HG02938 (cell line): ENCODE measurements at regions not wholly inside any gene's neighbourhood (a gene's known extent, or its start where the extent isn't known, plus 50 kb on each side); places are given as distances from the start of the nearest gene placed in this dataset.
"Not testable (repeated sequence)": the region's sequence is repeated elsewhere in the genome, so short reads cannot be mapped to it uniquely, and the experiment has no call there.

Experiments
- ATAC-seq: cut with Tn5 transposase; IDR thresholded peaks from one replicate; pipeline ENCODE4 v1.9.1; 2021; ENCODE audit warnings: mild to moderate bottlenecking, moderate library complexity; ENCODE audit not compliant: unreplicated experiment

- ATAC-seq, result peak; percentile 51
These were observed 218.7 kb downstream of the KCTD12 start for GRCh38 chr13:76667551-76667950.

GRCh38 chr13:76663592-76664335 lies 222.4 kb downstream of the KCTD12 start:
- ATAC-seq, result no peak

GRCh38 chr13:76659074-76659473 lies 227.1 kb downstream of the KCTD12 start:
- ATAC-seq, result not testable (repeated sequence)

DNA sequence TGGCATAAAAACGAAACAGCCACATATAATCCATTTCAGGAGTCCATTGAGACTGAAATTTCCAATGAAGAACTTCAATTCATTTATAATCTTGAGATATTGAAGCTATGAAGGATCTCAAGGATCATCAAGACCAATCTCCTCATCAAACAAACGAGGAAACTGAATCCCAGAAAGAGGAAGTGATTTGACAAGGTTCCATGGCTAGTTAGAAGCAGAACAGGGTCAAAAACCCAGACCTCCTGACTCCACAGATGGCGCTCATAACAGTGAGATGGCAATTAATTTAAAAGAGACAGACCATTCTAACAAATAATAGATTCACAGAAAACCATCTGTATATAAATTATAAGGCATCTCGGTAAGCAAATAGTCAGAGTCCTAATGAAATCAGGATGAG lies 229.7 kb downstream of the KCTD12 start:
- no peak for ATAC-seq

GRCh38 chr13:76656056-76656455 lies 230.1 kb downstream of the KCTD12 start:
- no peak for ATAC-seq

DNA sequence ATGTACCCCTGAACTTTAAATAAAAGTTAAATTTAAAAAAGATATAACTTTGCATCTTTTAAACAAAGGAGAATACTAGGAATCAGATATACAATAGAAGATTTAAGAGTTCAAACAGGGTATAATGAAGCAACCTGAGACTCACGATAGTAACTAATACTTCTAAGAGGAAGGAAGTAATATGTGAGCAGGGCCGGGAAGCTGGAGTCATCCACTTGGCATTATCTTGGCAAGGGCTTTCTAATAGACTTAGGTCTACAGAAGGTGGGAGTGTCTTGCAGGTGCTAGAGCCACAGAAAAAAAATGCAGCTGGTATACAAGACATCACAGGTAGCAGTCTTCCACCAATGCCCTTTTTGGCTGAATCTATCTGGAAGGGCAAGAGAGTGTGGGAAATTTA lies 231.9 kb downstream of the KCTD12 start:
- no peak for ATAC-seq

DNA sequence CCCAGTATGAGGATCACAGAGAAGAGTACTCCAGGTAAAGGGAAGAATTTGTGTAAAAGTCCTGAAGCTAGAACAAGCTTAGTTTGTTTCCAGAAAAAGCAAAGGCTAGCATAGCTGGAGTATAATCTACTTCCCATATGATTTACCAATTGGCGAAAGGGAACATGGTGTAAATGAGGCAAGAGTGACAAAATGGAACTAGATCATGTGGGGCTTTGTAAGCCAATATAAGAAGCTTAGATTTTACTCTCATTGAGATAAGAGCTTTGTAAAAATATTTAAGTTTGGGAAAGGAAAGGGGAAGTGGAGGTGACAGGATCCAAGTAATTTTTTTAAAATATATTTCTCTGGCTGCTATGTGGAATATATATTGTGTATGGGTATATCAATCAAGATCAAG lies 234.9 kb downstream of the KCTD12 start:
- no peak for ATAC-seq

DNA sequence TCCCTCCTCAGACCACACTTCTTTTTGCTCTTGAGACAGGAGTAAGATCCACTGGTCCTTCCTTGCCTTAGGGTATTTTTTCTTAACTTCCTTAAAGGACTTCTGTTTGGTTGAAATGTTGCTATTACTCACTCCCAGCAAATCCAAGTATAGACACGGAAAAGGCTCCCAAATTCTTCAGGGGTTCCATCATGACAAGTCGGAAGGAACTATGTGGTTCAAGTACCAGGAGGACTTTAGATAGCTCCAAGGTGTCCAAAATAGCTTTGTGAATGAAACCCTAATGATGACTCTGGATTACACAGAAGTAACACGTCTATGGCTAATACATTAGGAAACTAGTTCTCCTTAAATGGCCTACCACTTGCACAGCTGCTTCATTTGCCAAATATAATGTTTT lies 238.7 kb downstream of the KCTD12 start:
- ATAC-seq, result no peak

GRCh38 chr13:76646946-76647345 lies 239.3 kb downstream of the KCTD12 start:
- ATAC-seq, result no peak

DNA sequence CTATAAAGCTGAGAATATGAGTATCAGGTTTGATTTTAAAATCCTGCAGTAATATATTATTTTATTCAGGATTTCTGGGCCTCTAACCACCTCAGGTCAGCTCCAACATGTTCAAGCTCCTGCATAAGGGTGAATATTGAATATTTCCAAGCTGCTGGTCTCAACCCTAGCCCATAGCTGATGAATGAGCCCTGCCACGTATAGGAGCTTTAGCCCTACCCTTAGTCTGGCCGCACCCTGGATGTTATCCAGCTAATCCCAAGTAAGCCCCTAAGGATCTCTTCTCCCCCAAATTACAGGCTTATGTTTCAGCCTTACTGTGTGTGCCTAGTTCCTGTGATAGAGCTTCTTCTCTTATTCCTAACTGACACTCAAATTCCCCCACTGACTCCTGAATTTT lies 240.6 kb downstream of the KCTD12 start:
- ATAC-seq, result no peak

- no peak for ATAC-seq
These were observed 241.3 kb downstream of the KCTD12 start for GRCh38 chr13:76644906-76645305.

GRCh38 chr13:76643596-76643995 lies 242.6 kb downstream of the KCTD12 start:
- ATAC-seq, result no peak

DNA sequence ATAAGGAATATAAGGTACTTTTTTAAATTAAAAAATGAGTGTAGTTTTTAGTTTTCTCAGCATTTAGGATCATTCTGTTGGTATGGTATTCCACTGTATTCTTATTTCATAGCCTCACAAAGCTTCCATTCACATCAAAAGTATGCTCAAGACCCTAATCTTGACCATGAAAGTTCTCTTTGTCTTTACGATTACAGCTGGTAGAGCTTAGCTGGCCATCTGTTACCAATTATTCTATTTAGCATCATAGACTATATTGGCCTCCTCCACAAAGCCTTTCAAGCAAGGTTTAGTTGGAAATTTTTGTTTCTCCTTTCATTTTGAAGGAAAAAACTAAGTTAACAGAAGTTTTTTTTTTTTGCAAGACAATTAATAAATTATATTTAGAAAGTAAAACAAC lies 245.1 kb downstream of the KCTD12 start:
- ATAC-seq, result no peak

- no peak for ATAC-seq
These were observed 247.3 kb downstream of the KCTD12 start for GRCh38 chr13:76638882-76639281.

DNA sequence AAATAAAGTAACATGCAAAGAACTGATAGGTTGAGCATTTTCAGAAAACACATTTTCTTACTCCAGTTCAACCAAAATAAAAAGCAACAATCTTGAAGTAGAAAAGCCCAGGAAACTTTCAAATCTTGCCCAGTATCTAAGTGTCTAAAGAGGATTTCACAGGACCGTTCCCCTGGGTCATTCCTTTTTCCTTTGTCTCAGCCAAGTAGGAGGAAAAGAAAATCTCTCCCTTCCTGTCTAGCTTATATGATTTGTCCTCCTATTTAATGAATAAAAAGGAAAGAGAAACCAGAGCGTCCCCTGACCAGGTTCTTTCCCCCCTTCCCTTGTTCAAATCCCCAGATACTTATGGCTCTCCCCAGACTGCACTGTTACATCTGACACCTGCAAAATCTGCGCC lies 248.0 kb downstream of the KCTD12 start:
- ATAC-seq, result no peak

- ATAC-seq, result no peak
These were observed 248.5 kb downstream of the KCTD12 start for GRCh38 chr13:76637641-76638141.

GRCh38 chr13:76636829-76637228 lies 249.4 kb downstream of the KCTD12 start:
- ATAC-seq, result no peak

- ATAC-seq, result no peak
These were observed 250.7 kb downstream of the KCTD12 start for GRCh38 chr13:76635232-76636230.

DNA sequence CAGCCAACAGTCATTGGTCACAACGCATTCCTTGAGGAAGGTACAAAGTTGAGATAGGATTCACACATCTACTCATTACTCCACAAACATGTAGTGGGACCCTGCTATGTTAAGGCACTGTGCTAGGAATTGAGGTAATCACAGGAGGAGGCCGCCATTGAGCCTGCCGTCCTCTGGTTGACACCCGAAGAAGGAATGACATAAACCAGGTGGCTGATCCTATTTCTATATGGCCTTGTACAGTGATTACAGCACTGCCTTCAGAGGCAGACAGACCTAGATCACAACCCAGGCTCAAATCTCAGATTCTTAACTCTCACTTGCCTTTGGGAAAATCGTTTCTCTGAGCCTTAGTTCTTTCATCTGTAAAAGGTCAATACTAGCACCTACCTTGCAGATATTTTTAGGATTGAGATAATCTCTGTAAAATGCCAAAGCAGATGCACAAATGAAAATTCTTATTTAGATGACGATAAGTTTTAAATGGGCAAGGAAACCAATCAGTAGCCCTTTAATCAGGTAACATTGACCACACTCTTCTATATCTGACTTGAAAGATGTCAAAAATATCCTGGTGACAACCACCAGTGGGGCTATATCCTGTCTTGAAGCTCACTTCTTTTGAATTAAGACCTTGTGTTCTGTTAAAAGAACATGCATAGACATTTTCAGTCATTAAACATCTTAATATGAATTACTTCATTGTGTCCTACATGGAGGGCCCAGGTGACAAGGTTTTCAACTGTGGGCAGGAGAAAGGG lies 251.6 kb downstream of the KCTD12 start:
- no peak for ATAC-seq

DNA sequence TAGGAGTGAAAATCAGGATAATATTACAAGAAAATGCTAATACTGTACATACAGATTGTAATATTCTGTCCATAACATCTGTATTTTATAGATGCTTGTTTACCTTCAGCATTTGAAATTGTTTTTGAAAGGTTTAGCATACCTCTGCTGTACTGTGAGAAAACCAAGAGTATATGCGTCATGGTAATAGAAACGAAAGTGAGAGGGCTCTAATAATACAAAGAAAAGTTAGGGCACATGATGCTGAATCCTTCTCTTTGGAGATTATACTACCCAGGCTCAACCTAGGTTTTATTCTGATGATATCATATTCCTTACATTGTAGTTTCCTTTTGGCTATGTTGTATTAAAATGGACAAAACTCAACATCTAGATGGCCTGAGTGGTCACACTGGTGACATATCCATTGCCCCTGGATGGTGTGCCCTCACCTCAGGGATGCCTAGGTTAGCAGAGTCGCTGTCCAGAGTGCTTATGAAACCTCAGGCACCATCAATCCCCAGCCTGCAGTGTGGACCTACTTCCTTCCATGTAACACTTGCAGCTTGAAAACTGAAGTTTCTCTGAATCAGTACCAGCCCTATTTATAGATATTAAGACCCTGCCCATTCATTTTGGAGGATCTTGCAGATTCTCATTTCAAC lies 253.7 kb downstream of the KCTD12 start:
- ATAC-seq, result no peak
